Activated T-cell treated with anti-CD3 and anti-CD28 coated beads for 48 hours (primary cell): ENCODE measurements at regions not wholly inside any gene's neighbourhood (a gene's known extent, or its start where the extent isn't known, plus 50 kb on each side); places are given as distances from the start of the nearest gene placed in this dataset.

Source experiments
- DNase-seq: peaks from one replicate; pipeline ENCODE4 v3.0.0-alpha.2; 2020; ENCODE audit warnings: low read depth

- DNase-seq = peak; percentile 1
These were observed 68.4 kb upstream of the NOX3 start for GRCh38 chr6:155523821-155524651.

- DNase-seq = no peak
These were observed 66.1 kb upstream of the NOX3 start for GRCh38 chr6:155521719-155522118.

GRCh38 chr6:155520078-155520477, 64.4 kb upstream of the NOX3 start:
- no peak for DNase-seq

GRCh38 chr6:155519176-155519738, 63.6 kb upstream of the NOX3 start:
- DNase-seq = no peak

- no peak for DNase-seq
These were observed 61.7 kb upstream of the NOX3 start for GRCh38 chr6:155517294-155517693.

GRCh38 chr6:155510879-155511278, 55.2 kb upstream of the NOX3 start:
- DNase-seq = no peak

- no peak for DNase-seq
These were observed 54.3 kb upstream of the NOX3 start for GRCh38 chr6:155509743-155510475.

GRCh38 chr6:155505608-155505989, 50.0 kb upstream of the NOX3 start:
- DNase-seq = no peak
